NCI-H2227 (cell line): ENCODE measurements at regions not wholly inside any gene's neighbourhood (a gene's known extent, or its start where the extent isn't known, plus 50 kb on each side); places are given as distances from the start of the nearest gene placed in this dataset.
A peak's percentile ranks its signal among the peaks of the same experiment; 100 is the strongest.
"Not testable (repeated sequence)": the region's sequence is repeated elsewhere in the genome, so short reads cannot be mapped to it uniquely, and the experiment has no call there.

Experiments
- DNase-seq: peaks from one replicate; lab custom pipeline; 2025; ENCODE audit not compliant: unreplicated experiment; lab: John Stamatoyannopoulos, UW

GRCh38 chr4:174183259-174183658 lies 100.2 kb downstream of the FBXO8 start:
- no peak for DNase-seq

GRCh38 chr4:174181827-174182226 lies 101.6 kb downstream of the FBXO8 start:
- DNase-seq: no peak

GRCh38 chr4:174177536-174177935 lies 105.9 kb downstream of the FBXO8 start:
- DNase-seq: no peak

- not testable (repeated sequence) for DNase-seq
Measured at GRCh38 chr4:174175836-174176235, 107.6 kb downstream of the FBXO8 start.

GRCh38 chr4:174173360-174173759 lies 110.1 kb downstream of the FBXO8 start:
- DNase-seq: no peak

GRCh38 chr4:174172274-174172673 lies 111.2 kb downstream of the FBXO8 start:
- no peak for DNase-seq

GRCh38 chr4:174170906-174171305 lies 112.6 kb downstream of the FBXO8 start:
- no peak for DNase-seq

GRCh38 chr4:174170091-174170490 lies 113.4 kb downstream of the FBXO8 start:
- no peak for DNase-seq

GRCh38 chr4:174157106-174157607 lies 126.3 kb downstream of the FBXO8 start:
- no peak for DNase-seq

- peak; percentile 42 for DNase-seq
Measured at GRCh38 chr4:174156239-174156826, 127.1 kb downstream of the FBXO8 start.

GRCh38 chr4:174154215-174154854 lies 129.1 kb downstream of the FBXO8 start:
- DNase-seq: no peak

GRCh38 chr4:174152717-174153466 lies 130.6 kb downstream of the FBXO8 start:
- DNase-seq: no peak

GRCh38 chr4:174147863-174148262 lies 135.6 kb downstream of the FBXO8 start:
- DNase-seq: no peak

- no peak for DNase-seq
Measured at GRCh38 chr4:174144106-174144505, 139.4 kb downstream of the FBXO8 start.

GRCh38 chr4:174141876-174142275 lies 141.6 kb downstream of the FBXO8 start:
- no peak for DNase-seq

GRCh38 chr4:174138616-174139015 lies 144.9 kb downstream of the FBXO8 start:
- DNase-seq: no peak

- no peak for DNase-seq
Measured at GRCh38 chr4:174137698-174138097, 145.8 kb downstream of the FBXO8 start.

GRCh38 chr4:174135936-174136406 lies 147.5 kb downstream of the FBXO8 start:
- DNase-seq: peak; percentile 5

- DNase-seq: no peak
Measured at GRCh38 chr4:174135530-174135929, 147.9 kb downstream of the FBXO8 start.

- DNase-seq: no peak
Measured at GRCh38 chr4:174134361-174134760, 149.1 kb downstream of the FBXO8 start.

GRCh38 chr4:174133551-174133950 lies 149.9 kb downstream of the FBXO8 start:
- DNase-seq: no peak

GRCh38 chr4:174131901-174132300 lies 151.6 kb downstream of the FBXO8 start:
- no peak for DNase-seq
